SK-N-SH (cell line): ENCODE measurements at regions not wholly inside any gene's neighbourhood (a gene's known extent, or its start where the extent isn't known, plus 50 kb on each side); places are given as distances from the start of the nearest gene placed in this dataset.

Source experiments
- CTCF ChIA-PET: fragments of 300-600, 350-600 bp; formaldehyde crosslinking; extraction: SDS; loops from one replicate; lab custom pipeline; 2021; lab: Yijun Ruan, JAX
- POLR2A ChIA-PET: fragments of 350-600 bp; sonication (Branson Sonifier 250); formaldehyde crosslinking; extraction: SDS; loops from one replicate; lab custom pipeline; 2020; ENCODE audit warnings: antibody characterized with exemption, inconsistent platforms; lab: Yijun Ruan, JAX
- DNase-seq: peaks from one replicate; pipeline ENCODE4 v3.0.0; 2012
- H2AFZ ChIP-seq: fragments of 200-600 bp; sonication (generic); 2 replicates; pipeline ENCODE4 v1.8.1; 2016; ENCODE audit warnings: antibody characterized with exemption, mild to moderate bottlenecking, low read depth
- H3F3A ChIP-seq: fragments of 200-600 bp; sonication (generic); replicated peaks from 2 replicates; pipeline ENCODE3; 2016; ENCODE audit warnings: antibody characterized with exemption, mild to moderate bottlenecking; ENCODE audit not compliant: insufficient read depth
- H3K27ac ChIP-seq, 2 experiments: fragments of 200-500 bp in 1 of 2; fragments of 200-600 bp in 1 of 2; sonication (Bioruptor generic) in 1 of 2; sonication (generic), shearing (Covaris generic) in 1 of 2; 2 replicates each; pipeline versions ENCODE4 v1.5.1 to v1.6.1; 2014 to 2016; ENCODE audit warnings: low read depth in 2 of 2, inconsistent platforms in 1 of 2, low read length in 1 of 2, mild to moderate bottlenecking in 1 of 2, mixed read lengths in 1 of 2
- H3K27me3 ChIP-seq: fragments of 200-600 bp; sonication (generic), shearing (Covaris generic); 2 replicates; pipeline ENCODE4 v1.6.1; 2016; ENCODE audit warnings: mixed run types; ENCODE audit not compliant: insufficient read depth
- H3K36me3 ChIP-seq, 2 experiments: fragments of 200-500 bp in 1 of 2; fragments of 200-600 bp in 1 of 2; sonication (Bioruptor generic) in 1 of 2; sonication (generic) in 1 of 2; replicated peaks in 1 of 2; 2 replicates each; pipeline versions ENCODE3 to v1.5.1; 2014 to 2016; ENCODE audit warnings: low read length in 1 of 2, mild to moderate bottlenecking in 1 of 2; ENCODE audit not compliant: insufficient read depth in 2 of 2, control insufficient read depth in 1 of 2
- H3K4me1 ChIP-seq, 2 experiments: fragments of 200-500 bp in 1 of 2; fragments of 200-600 bp in 1 of 2; sonication (Bioruptor generic) in 1 of 2; sonication (generic), shearing (Covaris generic) in 1 of 2; 2 replicates each; pipeline versions ENCODE4 v1.5.1 to v1.6.1; 2014 to 2016; ENCODE audit warnings: low read depth in 1 of 2, low read length in 1 of 2, mixed run types in 1 of 2; ENCODE audit not compliant: insufficient read depth in 2 of 2, control insufficient read depth in 1 of 2
- H3K4me2 ChIP-seq: fragments of 200-600 bp; sonication (generic), shearing (Covaris generic); 2 replicates; pipeline ENCODE4 v1.6.1; 2017; ENCODE audit warnings: mixed run types
- H3K4me3 ChIP-seq, 2 experiments: fragments of 200-500 bp in 1 of 2; fragments of 200-600 bp in 1 of 2; sonication (Bioruptor generic) in 1 of 2; sonication (generic), shearing (Covaris generic) in 1 of 2; 2 replicates each; pipeline versions ENCODE4 v1.5.1 to v1.8.1; 2014 to 2016; ENCODE audit warnings: low read depth in 2 of 2, inconsistent platforms in 1 of 2, low read length in 1 of 2, mild to moderate bottlenecking in 1 of 2, mixed read lengths in 1 of 2, moderate library complexity in 1 of 2
- H3K79me2 ChIP-seq: fragments of 200-600 bp; sonication (generic); 2 replicates; pipeline ENCODE4 v1.8.1; 2017; ENCODE audit warnings: mild to moderate bottlenecking; ENCODE audit not compliant: insufficient read depth
- H3K9ac ChIP-seq: fragments of 200-600 bp; sonication (generic); 2 replicates; pipeline ENCODE4 v1.6.1; 2017; ENCODE audit warnings: mixed run types
- H3K9me2 ChIP-seq: fragments of 200-600 bp; sonication (generic); 2 replicates; pipeline ENCODE4 v1.6.1; 2017; ENCODE audit warnings: mixed run types
- H3K9me3 ChIP-seq: fragments of 200-600 bp; sonication (generic); 2 replicates; pipeline ENCODE4 v1.6.1; 2017; ENCODE audit warnings: mixed run types, mild to moderate bottlenecking, moderate library complexity
- H4K20me1 ChIP-seq: fragments of 200-600 bp; sonication (generic); 2 replicates; pipeline ENCODE4 v1.6.1; 2017; ENCODE audit warnings: mild to moderate bottlenecking, mixed run types; ENCODE audit not compliant: insufficient read depth
- CHD2 ChIP-seq: fragments of 150-350 bp; IDR thresholded peaks from 2 replicates; pipeline ENCODE4 v1.6.1; 2018; ENCODE audit warnings: low read length; ENCODE audit not compliant: partially characterized antibody
- ELF1 ChIP-seq: IDR thresholded peaks from 2 replicates; pipeline ENCODE4 v1.4.0; 2012
- EP300 ChIP-seq, 2 experiments: IDR thresholded peaks; 2 replicates each; pipeline versions ENCODE4 v1.4.0 to v1.6.1; 2012; ENCODE audit warnings: borderline replicate concordance in 1 of 2, low read depth in 1 of 2, low read length in 1 of 2
- FOXJ3 ChIP-seq: sonication (generic); formaldehyde crosslinking; IDR thresholded peaks from 2 replicates; pipeline ENCODE4 v1.5.1; 2020; ENCODE audit warnings: mild to moderate bottlenecking, missing genetic modification reagents
- GABPA ChIP-seq: IDR thresholded peaks from 2 replicates; pipeline ENCODE4 v1.4.0; 2012; ENCODE audit warnings: low read depth, mild to moderate bottlenecking
- IRF3 ChIP-seq: fragments of 150-350 bp; IDR thresholded peaks from 2 replicates; pipeline ENCODE4 v1.6.1; 2016; ENCODE audit warnings: mild to moderate bottlenecking, low read depth, low read length
- JUND ChIP-seq: IDR thresholded peaks from 2 replicates; pipeline ENCODE4 v1.4.0; 2012
- MXI1 ChIP-seq: IDR thresholded peaks from 2 replicates; pipeline ENCODE4 v1.6.1; 2012; ENCODE audit warnings: mild to moderate bottlenecking, low read depth, low read length, improper control_type of control experiment
- NFIC ChIP-seq: IDR thresholded peaks from 2 replicates; pipeline ENCODE4 v1.4.0; 2012; ENCODE audit warnings: borderline replicate concordance
- POLR2AphosphoS5 ChIP-seq: IDR thresholded peaks from 2 replicates; pipeline ENCODE4 v1.6.1; 2012; ENCODE audit warnings: low read depth, low read length
- RCOR1 ChIP-seq: fragments of 150-350 bp; IDR thresholded peaks from 2 replicates; pipeline ENCODE4 v1.6.1; 2017; ENCODE audit warnings: antibody characterized with exemption, low read length
- RXRA ChIP-seq: IDR thresholded peaks from 2 replicates; pipeline ENCODE4 v1.4.0; 2012; ENCODE audit warnings: low read depth, mild to moderate bottlenecking, borderline replicate concordance
- TEAD4 ChIP-seq: IDR thresholded peaks from 2 replicates; pipeline ENCODE4 v1.4.0; 2012; ENCODE audit warnings: mild to moderate bottlenecking, borderline replicate concordance; ENCODE audit not compliant: insufficient read depth
- ZBTB33 ChIP-seq: IDR thresholded peaks from 2 replicates; pipeline ENCODE4 v1.4.0; 2012; ENCODE audit warnings: low read depth, borderline replicate concordance
- WGBS: methylation state at CpG from one replicate; pipeline ENCODE4 v1.1.6; 2017; ENCODE audit warnings: low lambda C conversion rate; 5-methylcytosine and 5-hydroxymethylcytosine counted together
- TF ChIP-seq, protein P1 (sequence below): fragments of 200-600 bp; sonication (generic); IDR thresholded peaks from 2 replicates; pipeline ENCODE4 v1.6.1; 2017; ENCODE audit warnings: antibody characterized with exemption, mild to moderate bottlenecking, moderate library complexity
- TF ChIP-seq, protein P2 (sequence below): IDR thresholded peaks from 2 replicates; pipeline ENCODE4 v1.6.1; 2012; ENCODE audit warnings: mild to moderate bottlenecking, low read depth, low read length, moderate library complexity

GRCh38 chr4:83679692-83680091 is 143.8 kb downstream of the GPAT3 start:
- no peak for TF ChIP-seq EP300 (IDR thresholded peaks at IDR 0.05; ENCODE audit: borderline replicate concordance in 1 of 2, low read depth in 1 of 2, low read length in 1 of 2)
- TF ChIP-seq FOXJ3, result no peak
- TF ChIP-seq CHD2, result no peak
- no peak for TF ChIP-seq RCOR1
- no peak for TF ChIP-seq TEAD4
- no peak for TF ChIP-seq NFIC
- TF ChIP-seq, protein P1, sequence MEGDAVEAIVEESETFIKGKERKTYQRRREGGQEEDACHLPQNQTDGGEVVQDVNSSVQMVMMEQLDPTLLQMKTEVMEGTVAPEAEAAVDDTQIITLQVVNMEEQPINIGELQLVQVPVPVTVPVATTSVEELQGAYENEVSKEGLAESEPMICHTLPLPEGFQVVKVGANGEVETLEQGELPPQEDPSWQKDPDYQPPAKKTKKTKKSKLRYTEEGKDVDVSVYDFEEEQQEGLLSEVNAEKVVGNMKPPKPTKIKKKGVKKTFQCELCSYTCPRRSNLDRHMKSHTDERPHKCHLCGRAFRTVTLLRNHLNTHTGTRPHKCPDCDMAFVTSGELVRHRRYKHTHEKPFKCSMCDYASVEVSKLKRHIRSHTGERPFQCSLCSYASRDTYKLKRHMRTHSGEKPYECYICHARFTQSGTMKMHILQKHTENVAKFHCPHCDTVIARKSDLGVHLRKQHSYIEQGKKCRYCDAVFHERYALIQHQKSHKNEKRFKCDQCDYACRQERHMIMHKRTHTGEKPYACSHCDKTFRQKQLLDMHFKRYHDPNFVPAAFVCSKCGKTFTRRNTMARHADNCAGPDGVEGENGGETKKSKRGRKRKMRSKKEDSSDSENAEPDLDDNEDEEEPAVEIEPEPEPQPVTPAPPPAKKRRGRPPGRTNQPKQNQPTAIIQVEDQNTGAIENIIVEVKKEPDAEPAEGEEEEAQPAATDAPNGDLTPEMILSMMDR, result no peak
- no peak for TF ChIP-seq IRF3
- TF ChIP-seq, protein P2, sequence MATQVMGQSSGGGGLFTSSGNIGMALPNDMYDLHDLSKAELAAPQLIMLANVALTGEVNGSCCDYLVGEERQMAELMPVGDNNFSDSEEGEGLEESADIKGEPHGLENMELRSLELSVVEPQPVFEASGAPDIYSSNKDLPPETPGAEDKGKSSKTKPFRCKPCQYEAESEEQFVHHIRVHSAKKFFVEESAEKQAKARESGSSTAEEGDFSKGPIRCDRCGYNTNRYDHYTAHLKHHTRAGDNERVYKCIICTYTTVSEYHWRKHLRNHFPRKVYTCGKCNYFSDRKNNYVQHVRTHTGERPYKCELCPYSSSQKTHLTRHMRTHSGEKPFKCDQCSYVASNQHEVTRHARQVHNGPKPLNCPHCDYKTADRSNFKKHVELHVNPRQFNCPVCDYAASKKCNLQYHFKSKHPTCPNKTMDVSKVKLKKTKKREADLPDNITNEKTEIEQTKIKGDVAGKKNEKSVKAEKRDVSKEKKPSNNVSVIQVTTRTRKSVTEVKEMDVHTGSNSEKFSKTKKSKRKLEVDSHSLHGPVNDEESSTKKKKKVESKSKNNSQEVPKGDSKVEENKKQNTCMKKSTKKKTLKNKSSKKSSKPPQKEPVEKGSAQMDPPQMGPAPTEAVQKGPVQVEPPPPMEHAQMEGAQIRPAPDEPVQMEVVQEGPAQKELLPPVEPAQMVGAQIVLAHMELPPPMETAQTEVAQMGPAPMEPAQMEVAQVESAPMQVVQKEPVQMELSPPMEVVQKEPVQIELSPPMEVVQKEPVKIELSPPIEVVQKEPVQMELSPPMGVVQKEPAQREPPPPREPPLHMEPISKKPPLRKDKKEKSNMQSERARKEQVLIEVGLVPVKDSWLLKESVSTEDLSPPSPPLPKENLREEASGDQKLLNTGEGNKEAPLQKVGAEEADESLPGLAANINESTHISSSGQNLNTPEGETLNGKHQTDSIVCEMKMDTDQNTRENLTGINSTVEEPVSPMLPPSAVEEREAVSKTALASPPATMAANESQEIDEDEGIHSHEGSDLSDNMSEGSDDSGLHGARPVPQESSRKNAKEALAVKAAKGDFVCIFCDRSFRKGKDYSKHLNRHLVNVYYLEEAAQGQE, result no peak
- no peak for TF ChIP-seq RXRA
- TF ChIP-seq ELF1, result no peak
- TF ChIP-seq JUND, result no peak
- TF ChIP-seq POLR2AphosphoS5, result no peak
- TF ChIP-seq MXI1, result no peak
- TF ChIP-seq ZBTB33, result no peak
- TF ChIP-seq GABPA, result no peak
- TF ChIP-seq, all 33 proteins: peak for 0
- CTCF ChIA-PET, result interaction anchor here (1.1 kb wide), 1 partner anchor 9 kb away, joined by 3 read pairs; no protein-coding TSS in a partner anchor
- Histone ChIP-seq H3K9me3 (no peaks in the 10 kb centered on the region), H3K4me3 (no peak overlapping the region), H3K27ac (no peak overlapping the region), H4K20me1 (no peaks in the 10 kb centered on the region), H2AFZ (no peak overlapping the region), H3K27me3 (peaks cover 11% of the 10 kb centered on the region; the same call in 1 of the 2 replicates), H3K9me2 (no peaks in the 10 kb centered on the region), H3K9ac (no peak overlapping the region), H3K4me1 (no peaks in the 10 kb centered on the region), H3K79me2 (no peaks in the 10 kb centered on the region), H3K4me2 (no peak overlapping the region), H3K36me3 (no peaks in the 10 kb centered on the region), H3F3A (no peaks in the 10 kb centered on the region)
- no peak for DNase-seq
- 3% methylated on average over 1 of the region's 1 CpG for WGBS
- POLR2A ChIA-PET, result no interaction called here
